Ishikawa (cell line): ENCODE measurements at regions not wholly inside any gene's neighbourhood (a gene's known extent, or its start where the extent isn't known, plus 50 kb on each side); places are given as distances from the start of the nearest gene placed in this dataset.

ENCODE experiments used
- CEBPB ChIP-seq: IDR thresholded peaks from 2 replicates; pipeline ENCODE4 v1.6.1; 2012
- CREB1 ChIP-seq: IDR thresholded peaks from 2 replicates; pipeline ENCODE4 v1.6.1; 2012; ENCODE audit warnings: low read depth
- EGR1 ChIP-seq: IDR thresholded peaks from 2 replicates; pipeline ENCODE4 v1.6.1; 2012
- REST ChIP-seq: IDR thresholded peaks from 2 replicates; pipeline ENCODE4 v1.6.1; 2012; ENCODE audit warnings: low read depth, mild to moderate bottlenecking

- no peak for TF ChIP-seq EGR1
- TF ChIP-seq REST, result no peak
- TF ChIP-seq CREB1, result no peak
- no peak for TF ChIP-seq CEBPB
Observed at GRCh38 chr18:51503351-51503750, 305.9 kb upstream of the MEX3C start.
